Skeletal muscle cell (primary cell): ENCODE measurements at regions not wholly inside any gene's neighbourhood (a gene's known extent, or its start where the extent isn't known, plus 50 kb on each side); places are given as distances from the start of the nearest gene placed in this dataset.
A peak's percentile ranks its signal among the peaks of the same experiment; 100 is the strongest.
"Not testable (repeated sequence)": the region's sequence is repeated elsewhere in the genome, so short reads cannot be mapped to it uniquely, and the experiment has no call there.

Experiments
- DNase-seq: peaks from one replicate; pipeline ENCODE4 v3.0.0-alpha.2; 2010; ENCODE audit warnings: low read depth
- H3K4me3 ChIP-seq: 2 replicates; pipeline ENCODE4 v1.5.1; 2011; ENCODE audit warnings: low read depth, mild to moderate bottlenecking, control low read depth, low read length, moderate library complexity

DNA sequence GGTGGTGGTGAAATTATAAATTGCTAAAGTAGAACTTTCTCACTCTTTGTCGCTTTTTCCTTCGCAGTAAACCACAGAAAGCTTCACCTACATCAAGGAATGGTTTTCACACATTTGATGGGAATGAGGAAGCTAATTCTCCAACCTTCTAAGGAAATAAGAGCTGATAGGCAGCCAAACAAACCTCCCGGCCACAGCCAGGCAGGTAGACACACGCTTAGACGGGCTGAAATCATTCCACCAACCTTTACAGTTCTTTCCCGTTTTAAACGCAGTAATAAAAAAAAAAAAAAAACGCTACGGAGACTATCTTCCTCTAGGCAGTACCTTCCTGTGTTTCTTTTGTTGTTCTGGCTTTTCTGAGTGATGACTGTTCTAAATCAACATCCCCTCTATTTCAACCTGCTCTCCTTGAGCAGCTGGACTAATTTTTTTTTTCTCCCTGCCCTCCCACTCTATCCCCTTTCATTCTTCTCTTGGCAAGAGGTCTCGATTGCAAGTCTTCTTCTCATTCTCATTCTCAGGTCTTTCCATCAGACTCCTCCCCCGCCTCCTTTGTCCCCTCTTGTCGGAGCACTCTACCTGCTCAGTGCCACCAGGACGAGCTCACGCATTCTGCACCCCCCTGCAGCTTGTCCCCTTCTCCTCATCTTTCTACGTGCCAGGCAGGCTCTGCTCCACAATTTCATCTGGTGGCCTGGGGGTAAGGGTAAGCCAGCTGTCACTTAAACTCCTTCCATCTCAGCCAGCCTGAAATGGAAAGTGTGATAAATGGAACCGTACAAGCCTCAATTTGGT is 391.1 kb upstream of the MDFIC2 start:
- DNase-seq = no peak
- H3K4me3 ChIP-seq = no peak overlapping the region

DNA sequence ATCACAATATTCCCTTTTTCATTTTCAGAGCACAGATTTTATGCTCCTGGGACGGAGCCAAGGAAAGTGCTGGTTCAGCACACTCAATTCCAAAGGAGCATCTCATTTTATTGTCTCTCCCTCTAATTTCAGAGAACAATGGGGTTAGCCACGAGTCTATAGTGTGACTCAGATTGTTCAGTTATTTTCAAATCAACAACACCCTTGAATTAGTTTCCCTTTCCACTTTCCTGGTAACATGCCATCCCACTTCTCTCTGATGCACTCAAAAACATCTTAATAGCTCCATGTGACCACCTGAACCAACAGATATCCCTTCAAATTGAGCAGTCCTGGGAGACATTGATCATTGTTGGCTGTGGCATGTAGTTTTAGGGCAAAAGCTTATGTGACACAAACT is 389.7 kb upstream of the MDFIC2 start:
- no peak overlapping the region for H3K4me3 ChIP-seq
- DNase-seq = no peak

DNA sequence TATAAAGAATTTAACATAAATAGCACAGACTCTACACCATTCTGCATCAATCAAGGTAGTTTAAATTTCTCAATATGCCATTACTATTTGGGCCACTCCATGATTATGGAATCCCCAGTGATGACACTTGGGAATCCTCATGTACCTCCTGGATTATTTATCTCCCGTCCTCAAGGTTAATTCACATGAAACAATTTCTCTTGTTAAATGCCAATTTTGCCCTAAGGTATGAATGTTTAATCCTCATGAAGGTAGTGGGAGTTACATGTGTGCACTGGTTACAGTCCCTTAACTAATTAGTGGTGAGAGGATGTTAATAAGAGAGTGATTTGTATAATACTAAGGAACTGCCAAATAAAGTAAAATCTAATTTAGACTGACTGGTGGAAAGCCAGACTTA is 372.3 kb upstream of the MDFIC2 start:
- H3K4me3 ChIP-seq = no peak overlapping the region
- DNase-seq = no peak

DNA sequence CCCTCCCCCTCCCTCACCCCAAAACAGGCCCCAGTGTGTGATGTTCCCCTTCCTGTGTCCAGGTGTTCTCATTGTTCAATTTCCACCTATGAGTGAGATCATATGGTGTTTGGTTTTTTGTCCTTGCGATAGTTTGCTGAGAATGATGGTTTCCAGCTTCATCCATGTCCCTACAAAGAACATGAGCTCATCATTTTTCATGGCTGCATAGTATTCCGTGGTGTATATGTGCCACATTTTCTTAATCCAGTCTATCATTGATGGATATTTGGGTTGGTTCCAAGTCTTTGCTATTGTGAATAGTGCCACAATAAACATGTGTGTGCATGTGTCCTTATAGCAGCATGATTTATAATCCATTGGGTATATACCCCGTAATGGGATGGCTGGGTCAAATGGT is 363.4 kb upstream of the MDFIC2 start:
- not testable (repeated sequence) for DNase-seq, H3K4me3 ChIP-seq

DNA sequence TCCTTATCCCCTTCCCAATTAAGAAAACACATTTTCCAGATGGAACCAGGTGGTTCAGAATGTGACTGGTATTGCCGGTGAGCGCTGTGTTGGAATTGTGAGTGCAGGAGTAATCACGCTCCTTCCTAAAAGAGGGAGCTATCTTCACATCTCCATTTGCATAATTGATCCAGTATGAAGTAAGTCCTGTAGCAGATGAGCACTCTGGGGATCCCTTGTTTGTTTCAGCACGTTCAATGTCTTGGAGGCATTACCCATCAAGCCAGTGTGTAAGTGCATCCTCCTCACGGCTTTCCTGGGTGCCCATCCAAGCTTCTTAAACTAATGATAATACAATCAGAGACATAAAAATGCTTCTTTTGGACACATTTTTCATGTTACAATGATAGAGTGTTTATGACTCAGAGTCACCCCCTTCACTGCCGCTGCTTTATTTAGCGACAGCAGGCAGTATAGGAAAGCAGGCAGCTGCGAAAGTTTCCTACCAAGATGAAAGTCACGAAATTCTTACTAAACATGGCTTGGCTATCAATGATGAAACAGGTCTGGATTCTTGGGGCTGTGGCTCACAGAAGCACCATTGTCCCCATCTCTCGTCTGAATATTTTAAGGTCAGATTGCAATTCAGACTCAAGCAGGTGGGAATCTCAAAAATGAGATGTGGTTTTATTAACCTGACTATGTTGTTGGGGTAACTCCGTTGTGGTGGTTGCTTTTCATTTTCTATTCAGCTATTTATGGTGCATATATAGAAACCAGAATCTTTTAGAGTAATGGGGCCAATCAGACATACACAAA is 346.3 kb upstream of the MDFIC2 start:
- peak; percentile 0 for DNase-seq

DNA sequence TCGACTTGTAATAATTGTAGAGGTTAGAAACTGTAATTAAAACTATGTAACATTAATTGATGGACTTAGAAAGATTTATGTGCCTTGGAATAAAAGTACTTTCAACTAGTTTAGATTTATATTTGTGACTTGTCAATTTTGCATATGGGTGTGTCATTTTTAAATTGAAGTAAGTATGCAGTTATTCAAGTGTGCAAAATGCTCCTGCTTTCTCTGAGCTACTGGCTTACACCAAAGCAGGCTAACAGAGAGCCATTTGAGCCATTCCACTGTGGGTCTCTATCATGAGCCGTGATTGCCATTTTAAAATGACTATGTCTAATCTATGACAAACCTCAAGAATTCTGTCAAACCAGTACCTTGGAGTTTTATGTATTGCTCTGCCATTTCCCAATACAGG is 345.0 kb upstream of the MDFIC2 start:
- no peak overlapping the region for H3K4me3 ChIP-seq
- DNase-seq = no peak

More for the DNA sequence above, 346.3 kb upstream of the MDFIC2 start:
- H3K4me3 ChIP-seq = no peak overlapping the region

DNA sequence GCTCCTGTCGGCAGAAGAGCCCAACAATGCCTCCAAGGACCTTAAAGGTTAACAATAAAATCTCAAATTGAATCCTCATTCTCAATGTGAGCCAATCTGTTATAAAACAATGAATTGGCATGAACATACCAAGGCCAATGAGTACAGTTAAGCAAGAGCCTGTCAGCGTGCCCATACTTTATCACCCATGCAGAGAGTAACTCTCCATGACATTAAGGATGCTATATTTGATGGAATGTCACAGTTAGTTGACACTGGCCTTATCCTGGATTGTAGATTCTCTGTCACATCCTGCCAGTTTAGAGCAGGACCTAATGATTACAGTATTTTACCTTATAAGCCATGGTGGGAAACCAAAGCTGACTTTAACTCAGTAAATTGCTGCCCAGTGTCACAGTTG is 335.4 kb upstream of the MDFIC2 start:
- H3K4me3 ChIP-seq = no peak overlapping the region
- DNase-seq = no peak

DNA sequence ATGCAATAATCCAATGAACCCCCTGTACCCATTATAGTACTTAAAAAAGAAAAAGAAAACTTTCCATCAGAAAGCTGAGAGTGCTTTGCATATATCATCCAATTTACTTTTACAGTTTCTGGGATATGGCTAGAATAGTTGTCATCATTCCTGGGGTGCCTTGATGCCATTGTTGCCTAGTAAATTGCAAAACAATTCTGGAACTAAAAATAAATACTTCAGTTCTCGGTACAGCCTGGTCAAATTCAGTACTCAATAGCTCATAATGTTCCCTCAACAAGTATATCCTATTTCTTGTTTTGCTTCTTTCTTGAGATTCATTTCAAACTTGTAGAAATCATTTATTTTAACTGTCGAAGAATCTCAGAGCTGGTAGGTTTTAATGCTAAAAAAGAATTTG is 334.7 kb upstream of the MDFIC2 start:
- no peak for DNase-seq
- no peak overlapping the region for H3K4me3 ChIP-seq

DNA sequence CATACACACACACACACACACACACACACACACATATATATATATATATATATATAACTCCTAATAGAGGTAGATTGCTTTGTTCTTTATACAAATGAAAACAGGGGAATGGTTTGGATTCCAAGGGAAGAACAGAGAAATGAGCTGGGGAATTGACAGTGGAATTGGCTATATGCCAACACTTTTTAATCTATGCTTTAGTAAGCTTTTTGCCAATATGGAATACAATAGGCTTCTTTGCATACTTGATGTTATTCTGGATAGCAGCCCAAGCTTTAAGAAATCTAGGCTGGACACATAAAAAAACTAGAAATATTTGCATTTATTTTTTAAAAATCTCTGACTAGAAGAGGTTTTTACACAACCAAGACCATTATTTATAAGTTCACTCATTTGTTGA is 334.2 kb upstream of the MDFIC2 start:
- no peak overlapping the region for H3K4me3 ChIP-seq
- no peak for DNase-seq

DNA sequence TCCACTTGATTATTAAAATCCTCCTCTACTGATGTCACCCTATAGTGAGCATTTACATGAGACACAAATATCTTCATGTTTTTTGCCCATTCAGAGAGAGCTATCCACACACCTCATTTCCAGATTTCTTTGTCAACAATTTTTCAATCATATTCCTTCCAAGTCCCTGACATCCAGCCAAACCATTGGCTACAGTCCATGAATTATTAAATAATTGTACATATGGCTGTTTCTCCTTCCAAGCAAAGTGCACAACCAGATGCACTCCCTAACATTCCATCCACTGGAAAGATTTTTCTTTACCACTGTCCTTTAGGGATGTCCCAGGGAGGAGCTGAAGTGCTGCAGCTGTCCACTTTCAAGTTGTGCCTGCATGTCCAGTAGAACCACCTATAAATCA is 328.0 kb upstream of the MDFIC2 start:
- no peak for DNase-seq

DNA sequence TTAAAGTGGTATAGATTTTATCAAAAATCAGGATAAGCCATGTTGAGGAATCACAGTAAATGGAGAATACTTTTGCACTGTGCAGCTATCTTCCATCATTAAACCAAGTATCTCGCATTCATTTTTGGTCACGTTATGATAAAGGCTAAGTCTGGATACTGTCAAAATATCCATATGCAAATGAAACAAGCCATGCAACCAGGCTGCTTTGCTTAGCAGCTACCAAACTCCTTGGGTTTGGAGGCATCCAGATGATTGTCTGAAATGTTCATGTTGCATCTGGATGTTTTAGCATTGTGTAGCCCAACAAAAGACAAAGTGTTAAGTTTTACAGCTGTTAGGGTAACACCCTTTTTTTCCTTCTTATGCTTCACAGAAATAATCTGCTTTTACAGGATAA is 322.9 kb upstream of the MDFIC2 start:
- no peak overlapping the region for H3K4me3 ChIP-seq
- DNase-seq = no peak

More for the DNA sequence above, 328.0 kb upstream of the MDFIC2 start:
- H3K4me3 ChIP-seq = no peak overlapping the region

DNA sequence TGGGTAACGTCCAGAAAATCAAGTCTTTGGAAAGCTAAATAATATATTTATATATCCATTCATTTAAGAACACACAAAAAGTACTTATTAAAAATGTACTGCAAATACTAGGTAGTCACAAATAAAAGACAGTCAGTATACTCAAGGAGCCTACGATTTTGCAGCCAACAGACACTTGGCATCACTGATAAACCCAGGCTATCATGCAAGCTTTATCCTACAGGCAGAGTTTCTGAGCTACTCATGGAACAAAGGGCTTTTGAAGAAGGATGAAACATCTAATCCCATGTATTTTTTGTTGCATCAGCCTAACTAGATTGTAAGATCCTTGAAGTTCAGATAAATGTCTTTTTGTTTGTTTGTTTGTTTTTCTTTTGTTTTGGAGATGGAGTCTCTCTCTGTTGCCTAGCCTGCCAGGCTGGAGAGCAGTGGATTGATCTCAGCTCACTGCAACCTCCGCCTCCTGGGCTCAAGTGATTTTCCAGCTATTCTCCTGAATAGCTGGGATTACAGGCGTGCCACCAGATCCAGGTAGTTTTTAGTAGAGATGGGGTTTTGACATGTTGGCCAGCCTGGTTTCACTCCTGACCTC is 319.4 kb upstream of the MDFIC2 start:
- H3K4me3 ChIP-seq = no peak overlapping the region
- no peak for DNase-seq

DNA sequence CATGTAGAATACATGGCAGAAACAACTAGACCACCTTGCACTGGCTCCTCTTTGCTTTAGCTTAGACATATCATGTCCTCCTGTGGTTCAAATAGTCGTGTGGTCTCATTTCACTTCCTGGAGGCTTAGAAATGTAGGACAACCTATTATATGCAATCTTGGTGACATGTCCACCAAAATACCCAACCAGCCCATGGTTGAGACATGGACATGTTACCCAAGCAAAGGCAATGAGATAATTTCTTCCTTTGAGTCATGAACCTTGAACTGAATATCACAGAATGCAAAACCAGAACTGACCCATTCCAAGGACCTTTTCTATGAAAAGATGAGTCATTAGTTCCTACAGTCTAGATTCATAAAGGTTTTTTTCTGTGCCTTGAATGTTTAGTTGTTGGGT is 309.0 kb upstream of the MDFIC2 start:
- H3K4me3 ChIP-seq = no peak overlapping the region
- no peak for DNase-seq

DNA sequence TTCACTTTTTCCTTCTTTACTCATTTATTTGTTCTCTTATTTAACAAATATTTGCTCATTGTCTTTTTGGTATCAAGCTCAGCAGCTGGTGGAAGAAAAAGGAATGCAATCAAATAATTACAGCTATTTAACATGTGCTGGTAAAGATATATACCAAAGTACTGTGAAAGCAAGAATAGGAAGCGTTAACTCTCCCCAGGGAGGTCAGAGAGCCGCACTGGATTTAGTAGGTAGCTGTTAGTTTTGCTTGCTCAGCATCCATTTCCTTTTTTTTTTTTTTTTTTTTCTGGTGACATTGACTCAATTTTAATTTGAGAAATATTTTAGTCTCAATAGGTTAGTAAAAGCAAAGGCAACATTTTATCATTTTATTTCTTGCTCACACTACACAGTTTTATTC is 308.5 kb upstream of the MDFIC2 start:
- no peak overlapping the region for H3K4me3 ChIP-seq
- DNase-seq = no peak

DNA sequence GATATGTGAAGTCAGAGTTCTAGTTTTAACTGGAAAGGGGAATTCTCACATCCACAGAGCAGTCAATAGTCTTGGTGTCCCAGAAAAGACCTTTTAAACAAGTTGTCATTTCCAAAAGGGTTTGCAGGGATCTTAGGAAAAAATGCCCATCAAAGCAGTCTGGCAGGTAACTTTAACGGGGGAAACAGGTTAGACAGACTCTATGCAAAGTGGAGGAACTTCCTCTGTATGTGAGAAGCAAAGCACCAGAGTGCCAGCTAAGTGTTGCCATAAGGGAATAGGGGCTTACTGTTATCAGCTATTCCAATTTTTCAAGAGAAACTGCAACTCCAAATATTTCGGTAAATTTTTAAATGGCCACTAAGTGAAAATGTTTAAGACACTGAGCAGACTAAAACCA is 307.9 kb upstream of the MDFIC2 start:
- no peak overlapping the region for H3K4me3 ChIP-seq
- DNase-seq = no peak

DNA sequence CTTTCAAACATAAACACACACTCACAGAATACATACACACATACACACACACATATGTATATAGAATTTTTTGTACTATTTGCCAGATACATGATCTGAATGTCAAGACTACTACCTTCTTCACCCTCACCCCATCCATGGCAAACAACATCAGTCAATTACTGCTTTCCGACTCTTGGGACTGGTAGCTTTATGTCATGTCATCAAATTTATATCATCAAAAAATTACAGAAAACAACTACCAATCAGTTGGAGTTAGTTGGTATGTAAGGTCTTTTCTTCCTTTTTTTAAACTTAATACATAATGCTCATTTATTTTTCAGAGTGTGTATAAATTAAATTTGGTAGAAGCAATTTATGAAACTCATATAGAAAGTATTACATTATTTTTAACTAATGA is 305.7 kb upstream of the MDFIC2 start:
- H3K4me3 ChIP-seq = no peak overlapping the region
- no peak for DNase-seq

DNA sequence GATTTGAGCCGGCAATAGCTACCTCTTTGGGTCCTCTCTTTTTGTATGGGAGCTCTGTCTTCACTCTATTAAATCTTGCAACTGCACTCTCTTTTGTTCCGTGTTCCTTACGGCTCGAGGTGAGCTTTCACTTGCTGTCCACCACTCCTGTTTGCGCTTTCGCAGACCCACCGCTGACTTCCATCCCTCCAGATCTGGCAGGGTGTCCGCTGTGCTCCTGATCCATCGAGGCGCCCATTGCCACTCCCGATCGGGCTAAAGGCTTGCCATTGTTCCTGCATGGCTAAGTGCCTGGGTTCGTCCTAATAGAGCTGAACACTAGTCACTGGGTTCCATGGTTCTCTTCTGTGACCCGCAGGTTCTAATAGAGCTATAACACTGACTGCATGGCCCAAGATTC is 304.9 kb upstream of the MDFIC2 start:
- H3K4me3 ChIP-seq, DNase-seq: not testable (repeated sequence)

DNA sequence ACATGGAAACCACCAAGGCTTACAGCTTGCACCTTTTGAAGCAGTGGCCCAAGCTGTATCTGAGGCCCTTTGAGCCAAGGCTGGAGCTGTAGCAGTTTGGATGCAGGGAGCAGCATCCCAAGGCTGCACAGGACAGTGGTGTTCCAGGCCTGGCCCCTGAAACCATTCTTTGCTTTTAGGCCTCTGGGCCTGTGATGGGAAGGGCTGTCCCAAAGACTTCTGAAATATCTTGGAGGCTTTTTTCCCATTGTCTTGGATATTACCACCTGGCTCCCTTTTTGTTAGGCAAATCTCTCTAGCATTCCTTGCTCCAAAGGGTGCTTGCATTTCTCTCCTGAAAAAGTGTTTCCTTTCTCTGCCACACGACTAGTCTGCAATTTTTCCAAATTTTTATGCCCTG is 302.8 kb upstream of the MDFIC2 start:
- H3K4me3 ChIP-seq = no peak overlapping the region
- no peak for DNase-seq

DNA sequence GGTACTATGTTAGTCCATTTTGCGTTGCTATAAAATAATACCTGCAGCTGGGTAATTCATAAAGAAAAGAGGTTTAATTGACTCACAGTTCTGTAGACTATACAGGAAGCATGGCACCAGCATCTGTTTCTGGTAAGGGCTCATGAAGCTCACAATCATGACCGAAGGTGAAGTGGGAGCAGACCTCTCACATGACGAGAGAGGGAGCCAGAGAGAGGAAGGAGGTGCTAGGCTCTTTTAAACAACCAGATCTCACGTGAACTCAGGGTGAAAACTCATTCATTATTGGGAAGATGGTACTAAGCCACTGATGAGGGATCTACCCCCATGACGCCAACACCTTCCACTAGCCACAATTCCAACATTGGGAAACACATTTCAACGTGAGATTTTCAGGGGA is 301.7 kb upstream of the MDFIC2 start:
- DNase-seq = no peak
- H3K4me3 ChIP-seq = no peak overlapping the region

DNA sequence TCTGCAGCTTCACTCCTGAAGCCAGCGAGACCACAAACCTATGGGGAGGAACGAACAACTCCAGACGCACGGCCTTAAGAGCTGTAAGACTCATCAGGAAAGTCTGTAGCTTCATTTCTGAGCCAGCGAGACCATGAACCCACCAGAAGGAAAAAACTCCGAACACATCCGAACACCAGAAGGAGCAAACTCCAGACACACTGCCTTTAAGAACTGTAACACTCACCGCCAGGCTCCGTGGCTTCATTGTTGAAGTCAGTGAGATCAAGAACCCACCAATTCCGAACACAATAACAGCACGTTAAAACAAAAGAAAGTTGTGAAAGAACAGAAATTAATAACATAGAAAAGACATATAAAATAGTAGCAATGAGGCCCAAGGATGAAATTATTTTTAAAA is 300.5 kb upstream of the MDFIC2 start:
- no peak overlapping the region for H3K4me3 ChIP-seq
- no peak for DNase-seq
